SK-N-SH treated with all-trans-retinoic acid at 6 μM for 48 hours (cell line): ENCODE measurements at regions not wholly inside any gene's neighbourhood (a gene's known extent, or its start where the extent isn't known, plus 50 kb on each side); places are given as distances from the start of the nearest gene placed in this dataset.

Source experiments
- ATAC-seq: fragments of 200-7000 bp; cut with Tn5 transposase; 3 replicates; pipeline ENCODE4 v1.9.1; 2020; ENCODE audit warnings: mild to moderate bottlenecking, moderate library complexity
- ARNTL ChIP-seq: fragments of 450-650 bp; formaldehyde crosslinking; IDR thresholded peaks from 2 replicates; pipeline ENCODE4 v1.5.0; 2020; ENCODE audit warnings: low read depth, mild to moderate bottlenecking, moderate library complexity, borderline replicate concordance
- BACH2 ChIP-seq: fragments of 250-450 bp; sonication (Bioruptor Pico); IDR thresholded peaks from 2 replicates; pipeline ENCODE4 v1.9.0; 2021; ENCODE audit warnings: mild to moderate bottlenecking, borderline replicate concordance
- CSDC2 ChIP-seq: fragments of 250-450 bp; sonication (Bioruptor Pico); IDR thresholded peaks from 2 replicates; pipeline ENCODE4 v1.5.0; 2020; ENCODE audit warnings: mild to moderate bottlenecking, moderate library complexity
- ESRRG ChIP-seq: fragments of 250-450 bp; sonication (Bioruptor Pico); IDR thresholded peaks from 2 replicates; pipeline ENCODE4 v1.6.1; 2021; ENCODE audit warnings: mild to moderate bottlenecking
- GLIS3 ChIP-seq: fragments of 250-450 bp; sonication (Bioruptor Pico); IDR thresholded peaks from 2 replicates; pipeline ENCODE4 v1.5.0; 2020; ENCODE audit warnings: mild to moderate bottlenecking, moderate library complexity
- ISL1 ChIP-seq: fragments of 250-450 bp; sonication (Bioruptor Pico); IDR thresholded peaks from 2 replicates; pipeline ENCODE4 v2.1.2; 2022; ENCODE audit warnings: mild to moderate bottlenecking, moderate library complexity
- OSR1 ChIP-seq: fragments of 250-450 bp; sonication (Bioruptor Pico); IDR thresholded peaks from 2 replicates; pipeline ENCODE4 v1.8.0; 2022; ENCODE audit warnings: moderate library complexity, mild to moderate bottlenecking, inconsistent platforms
- PPARA ChIP-seq: fragments of 250-450 bp; sonication (Bioruptor Pico); IDR thresholded peaks from 2 replicates; pipeline ENCODE4 v1.5.0; 2020; ENCODE audit warnings: mild to moderate bottlenecking, borderline replicate concordance
- TCF4 ChIP-seq: fragments of 250-450 bp; sonication (Bioruptor Pico); IDR thresholded peaks from 2 replicates; pipeline ENCODE4 v1.8.0; 2021; ENCODE audit warnings: mild to moderate bottlenecking, moderate library complexity, borderline replicate concordance
- TOX ChIP-seq: fragments of 250-450 bp; sonication (Bioruptor Pico); IDR thresholded peaks from 2 replicates; pipeline ENCODE4 v1.8.0; 2021; ENCODE audit warnings: mild to moderate bottlenecking, moderate library complexity, borderline replicate concordance
- ZC3H10 ChIP-seq: fragments of 250-450 bp; sonication (Bioruptor Pico); IDR thresholded peaks from 2 replicates; pipeline ENCODE4 v1.5.1; 2021; ENCODE audit warnings: mild to moderate bottlenecking, moderate library complexity
- ZFP30 ChIP-seq: fragments of 450-650 bp; formaldehyde crosslinking; IDR thresholded peaks from 2 replicates; pipeline ENCODE4 v1.5.0; 2022; ENCODE audit warnings: mild to moderate bottlenecking, moderate library complexity
- ZNF565 ChIP-seq: fragments of 450-650 bp; formaldehyde crosslinking; conservative IDR thresholded peaks from 2 replicates; pipeline ENCODE4 v1.5.0; 2020; ENCODE audit warnings: low read depth, mild to moderate bottlenecking, moderate library complexity
- ZNF70 ChIP-seq: fragments of 450-650 bp; formaldehyde crosslinking; IDR thresholded peaks from 2 replicates; pipeline ENCODE4 v1.5.0; 2020; ENCODE audit warnings: mild to moderate bottlenecking, moderate library complexity
- ZNF8 ChIP-seq: fragments of 450-650 bp; formaldehyde crosslinking; IDR thresholded peaks from 2 replicates; pipeline ENCODE4 v1.5.0; 2020; ENCODE audit warnings: mild to moderate bottlenecking, moderate library complexity
- TF ChIP-seq, protein P1 (sequence below): fragments of 250-450 bp; sonication (Bioruptor Pico); IDR thresholded peaks from 2 replicates; pipeline ENCODE4 v1.5.1; 2020; ENCODE audit warnings: low read depth, mild to moderate bottlenecking, moderate library complexity
- TF ChIP-seq, protein P2 (sequence below): fragments of 250-450 bp; sonication (Bioruptor Pico); IDR thresholded peaks from 2 replicates; pipeline ENCODE4 v1.5.1; 2021; ENCODE audit warnings: mild to moderate bottlenecking, moderate library complexity
- TF ChIP-seq, protein P3 (sequence below): fragments of 250-450 bp; sonication (Bioruptor Pico); IDR thresholded peaks from 2 replicates; pipeline ENCODE4 v1.8.0; 2021; ENCODE audit warnings: low read depth, mild to moderate bottlenecking, moderate library complexity, borderline replicate concordance
- TF ChIP-seq, protein P4 (sequence below): fragments of 250-450 bp; sonication (Bioruptor Pico); IDR thresholded peaks from 2 replicates; pipeline ENCODE4 v1.5.0; 2020; ENCODE audit warnings: mild to moderate bottlenecking, moderate library complexity
- TF ChIP-seq, protein P5 (sequence below): fragments of 250-450 bp; sonication (Bioruptor Pico); IDR thresholded peaks from 2 replicates; pipeline ENCODE4 v1.8.0; 2020; ENCODE audit warnings: mild to moderate bottlenecking, moderate library complexity, borderline replicate concordance

DNA sequence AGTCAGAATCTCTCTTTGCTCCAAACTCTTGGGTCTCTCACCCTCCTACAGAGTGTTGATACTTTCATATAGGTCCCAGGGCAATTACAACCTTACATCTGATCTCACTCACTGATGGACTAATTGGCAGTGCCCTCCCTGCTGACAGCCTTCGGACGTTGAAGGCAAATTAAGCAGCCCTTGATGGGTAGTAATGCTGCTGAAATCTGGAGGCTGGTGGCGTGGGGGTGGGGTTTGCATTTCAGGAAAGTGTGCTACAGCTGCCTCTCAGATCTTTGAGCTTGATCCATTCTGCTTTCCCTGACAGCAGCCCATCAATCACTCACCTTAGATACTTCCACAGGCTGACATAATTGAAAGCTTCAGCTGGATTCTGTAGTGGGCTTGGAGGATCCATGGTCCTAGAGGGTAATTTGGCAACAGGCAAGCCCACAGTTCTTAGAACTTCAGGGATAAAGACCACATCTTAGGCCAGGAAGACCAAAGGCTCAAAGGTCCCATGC, 349.1 kb upstream of the PODXL start:
- TF ChIP-seq ZNF565 (CRISPR knock-in tag) (no peak), ISL1 (CRISPR knock-in tag) (no peak), TCF4 (CRISPR knock-in tag) (no peak), ZFP30 (CRISPR knock-in tag) (no peak), ZNF8 (CRISPR knock-in tag) (no peak), OSR1 (CRISPR knock-in tag) (no peak), BACH2 (CRISPR knock-in tag) (no peak), ESRRG (CRISPR knock-in tag) (no peak), TOX (no peak), ZNF70 (CRISPR knock-in tag) (no peak), PPARA (CRISPR knock-in tag) (no peak), ZC3H10 (CRISPR knock-in tag) (no peak)
- TF ChIP-seq, protein P1, sequence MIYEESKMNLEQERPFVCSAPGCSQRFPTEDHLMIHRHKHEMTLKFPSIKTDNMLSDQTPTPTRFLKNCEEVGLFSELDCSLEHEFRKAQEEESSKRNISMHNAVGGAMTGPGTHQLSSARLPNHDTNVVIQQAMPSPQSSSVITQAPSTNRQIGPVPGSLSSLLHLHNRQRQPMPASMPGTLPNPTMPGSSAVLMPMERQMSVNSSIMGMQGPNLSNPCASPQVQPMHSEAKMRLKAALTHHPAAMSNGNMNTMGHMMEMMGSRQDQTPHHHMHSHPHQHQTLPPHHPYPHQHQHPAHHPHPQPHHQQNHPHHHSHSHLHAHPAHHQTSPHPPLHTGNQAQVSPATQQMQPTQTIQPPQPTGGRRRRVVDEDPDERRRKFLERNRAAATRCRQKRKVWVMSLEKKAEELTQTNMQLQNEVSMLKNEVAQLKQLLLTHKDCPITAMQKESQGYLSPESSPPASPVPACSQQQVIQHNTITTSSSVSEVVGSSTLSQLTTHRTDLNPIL (CRISPR knock-in tag) = no peak
- TF ChIP-seq, protein P2, sequence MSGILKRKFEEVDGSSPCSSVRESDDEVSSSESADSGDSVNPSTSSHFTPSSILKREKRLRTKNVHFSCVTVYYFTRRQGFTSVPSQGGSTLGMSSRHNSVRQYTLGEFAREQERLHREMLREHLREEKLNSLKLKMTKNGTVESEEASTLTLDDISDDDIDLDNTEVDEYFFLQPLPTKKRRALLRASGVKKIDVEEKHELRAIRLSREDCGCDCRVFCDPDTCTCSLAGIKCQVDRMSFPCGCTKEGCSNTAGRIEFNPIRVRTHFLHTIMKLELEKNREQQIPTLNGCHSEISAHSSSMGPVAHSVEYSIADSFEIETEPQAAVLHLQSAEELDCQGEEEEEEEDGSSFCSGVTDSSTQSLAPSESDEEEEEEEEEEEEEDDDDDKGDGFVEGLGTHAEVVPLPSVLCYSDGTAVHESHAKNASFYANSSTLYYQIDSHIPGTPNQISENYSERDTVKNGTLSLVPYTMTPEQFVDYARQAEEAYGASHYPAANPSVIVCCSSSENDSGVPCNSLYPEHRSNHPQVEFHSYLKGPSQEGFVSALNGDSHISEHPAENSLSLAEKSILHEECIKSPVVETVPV (CRISPR knock-in tag) = no peak
- TF ChIP-seq, protein P3, sequence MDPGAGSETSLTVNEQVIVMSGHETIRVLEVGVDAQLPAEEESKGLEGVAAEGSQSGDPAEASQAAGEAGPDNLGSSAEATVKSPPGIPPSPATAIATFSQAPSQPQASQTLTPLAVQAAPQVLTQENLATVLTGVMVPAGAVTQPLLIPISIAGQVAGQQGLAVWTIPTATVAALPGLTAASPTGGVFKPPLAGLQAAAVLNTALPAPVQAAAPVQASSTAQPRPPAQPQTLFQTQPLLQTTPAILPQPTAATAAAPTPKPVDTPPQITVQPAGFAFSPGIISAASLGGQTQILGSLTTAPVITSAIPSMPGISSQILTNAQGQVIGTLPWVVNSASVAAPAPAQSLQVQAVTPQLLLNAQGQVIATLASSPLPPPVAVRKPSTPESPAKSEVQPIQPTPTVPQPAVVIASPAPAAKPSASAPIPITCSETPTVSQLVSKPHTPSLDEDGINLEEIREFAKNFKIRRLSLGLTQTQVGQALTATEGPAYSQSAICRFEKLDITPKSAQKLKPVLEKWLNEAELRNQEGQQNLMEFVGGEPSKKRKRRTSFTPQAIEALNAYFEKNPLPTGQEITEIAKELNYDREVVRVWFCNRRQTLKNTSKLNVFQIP (CRISPR knock-in tag) = no peak
- ATAC-seq = no peak

DNA sequence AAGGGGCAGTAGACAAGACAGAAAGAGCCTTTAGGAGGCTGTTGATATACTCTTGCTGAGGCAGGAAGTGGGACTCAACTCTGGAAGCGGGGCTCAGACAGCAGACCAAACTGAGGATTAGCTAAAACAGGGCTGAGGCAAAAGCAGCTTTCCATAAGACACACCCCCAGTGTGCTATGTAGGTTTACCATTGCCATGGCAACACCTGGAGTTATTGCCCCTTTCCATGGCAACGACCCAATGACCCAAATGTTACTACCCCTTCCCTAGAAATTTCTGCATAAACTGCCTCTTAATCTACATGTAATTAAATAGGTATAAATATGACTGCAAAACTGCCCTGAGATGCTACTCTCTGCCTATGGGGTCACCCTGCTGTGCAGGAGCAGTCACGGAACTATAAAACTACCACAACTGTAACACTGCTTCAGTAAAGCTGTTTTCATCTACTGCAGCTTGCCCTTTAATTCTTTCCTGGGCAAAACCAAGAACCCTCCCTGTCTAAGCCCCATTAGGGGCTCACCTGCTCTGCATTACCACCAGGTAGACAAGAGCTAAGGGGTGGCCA, 348.4 kb upstream of the PODXL start:
- TF ChIP-seq ARNTL (CRISPR knock-in tag) = no peak
- no peak for TF ChIP-seq TCF4 (CRISPR knock-in tag)
- no peak for TF ChIP-seq ISL1 (CRISPR knock-in tag)
- TF ChIP-seq ZC3H10 (CRISPR knock-in tag) = no peak
- TF ChIP-seq PPARA (CRISPR knock-in tag) = no peak
- TF ChIP-seq, all 23 proteins: peak for 0
- ATAC-seq = no peak

DNA sequence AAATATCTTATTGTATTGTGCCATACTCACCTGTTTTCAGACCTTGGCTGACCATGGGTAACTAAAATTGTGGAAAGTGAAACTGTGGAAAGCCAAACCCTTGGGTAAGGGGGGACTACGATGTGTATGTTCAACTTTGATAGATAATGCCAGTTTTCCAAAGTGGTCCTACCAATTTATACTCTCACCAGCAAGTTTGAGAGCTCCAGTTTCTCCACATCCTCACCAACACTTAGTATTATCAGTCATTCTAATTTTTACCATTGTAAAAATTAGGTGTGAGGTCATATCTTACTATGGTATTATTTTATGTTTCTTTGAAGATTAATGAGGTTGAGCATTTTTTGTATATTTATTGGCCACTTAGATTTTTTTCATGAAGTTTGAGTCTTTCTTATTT, 346.9 kb upstream of the PODXL start:
- ATAC-seq = no peak
- TF ChIP-seq, protein P4, sequence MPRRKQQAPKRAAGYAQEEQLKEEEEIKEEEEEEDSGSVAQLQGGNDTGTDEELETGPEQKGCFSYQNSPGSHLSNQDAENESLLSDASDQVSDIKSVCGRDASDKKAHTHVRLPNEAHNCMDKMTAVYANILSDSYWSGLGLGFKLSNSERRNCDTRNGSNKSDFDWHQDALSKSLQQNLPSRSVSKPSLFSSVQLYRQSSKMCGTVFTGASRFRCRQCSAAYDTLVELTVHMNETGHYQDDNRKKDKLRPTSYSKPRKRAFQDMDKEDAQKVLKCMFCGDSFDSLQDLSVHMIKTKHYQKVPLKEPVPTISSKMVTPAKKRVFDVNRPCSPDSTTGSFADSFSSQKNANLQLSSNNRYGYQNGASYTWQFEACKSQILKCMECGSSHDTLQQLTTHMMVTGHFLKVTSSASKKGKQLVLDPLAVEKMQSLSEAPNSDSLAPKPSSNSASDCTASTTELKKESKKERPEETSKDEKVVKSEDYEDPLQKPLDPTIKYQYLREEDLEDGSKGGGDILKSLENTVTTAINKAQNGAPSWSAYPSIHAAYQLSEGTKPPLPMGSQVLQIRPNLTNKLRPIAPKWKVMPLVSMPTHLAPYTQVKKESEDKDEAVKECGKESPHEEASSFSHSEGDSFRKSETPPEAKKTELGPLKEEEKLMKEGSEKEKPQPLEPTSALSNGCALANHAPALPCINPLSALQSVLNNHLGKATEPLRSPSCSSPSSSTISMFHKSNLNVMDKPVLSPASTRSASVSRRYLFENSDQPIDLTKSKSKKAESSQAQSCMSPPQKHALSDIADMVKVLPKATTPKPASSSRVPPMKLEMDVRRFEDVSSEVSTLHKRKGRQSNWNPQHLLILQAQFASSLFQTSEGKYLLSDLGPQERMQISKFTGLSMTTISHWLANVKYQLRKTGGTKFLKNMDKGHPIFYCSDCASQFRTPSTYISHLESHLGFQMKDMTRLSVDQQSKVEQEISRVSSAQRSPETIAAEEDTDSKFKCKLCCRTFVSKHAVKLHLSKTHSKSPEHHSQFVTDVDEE (CRISPR knock-in tag) = no peak
- TF ChIP-seq ZC3H10 (CRISPR knock-in tag) (no peak), GLIS3 (CRISPR knock-in tag) (no peak), TCF4 (CRISPR knock-in tag) (no peak), ZFP30 (CRISPR knock-in tag) (no peak), BACH2 (CRISPR knock-in tag) (no peak), OSR1 (CRISPR knock-in tag) (no peak), CSDC2 (CRISPR knock-in tag) (no peak), ISL1 (CRISPR knock-in tag) (no peak), ARNTL (CRISPR knock-in tag) (no peak)
- TF ChIP-seq, protein P3 (CRISPR knock-in tag) = no peak
- TF ChIP-seq, protein P5, sequence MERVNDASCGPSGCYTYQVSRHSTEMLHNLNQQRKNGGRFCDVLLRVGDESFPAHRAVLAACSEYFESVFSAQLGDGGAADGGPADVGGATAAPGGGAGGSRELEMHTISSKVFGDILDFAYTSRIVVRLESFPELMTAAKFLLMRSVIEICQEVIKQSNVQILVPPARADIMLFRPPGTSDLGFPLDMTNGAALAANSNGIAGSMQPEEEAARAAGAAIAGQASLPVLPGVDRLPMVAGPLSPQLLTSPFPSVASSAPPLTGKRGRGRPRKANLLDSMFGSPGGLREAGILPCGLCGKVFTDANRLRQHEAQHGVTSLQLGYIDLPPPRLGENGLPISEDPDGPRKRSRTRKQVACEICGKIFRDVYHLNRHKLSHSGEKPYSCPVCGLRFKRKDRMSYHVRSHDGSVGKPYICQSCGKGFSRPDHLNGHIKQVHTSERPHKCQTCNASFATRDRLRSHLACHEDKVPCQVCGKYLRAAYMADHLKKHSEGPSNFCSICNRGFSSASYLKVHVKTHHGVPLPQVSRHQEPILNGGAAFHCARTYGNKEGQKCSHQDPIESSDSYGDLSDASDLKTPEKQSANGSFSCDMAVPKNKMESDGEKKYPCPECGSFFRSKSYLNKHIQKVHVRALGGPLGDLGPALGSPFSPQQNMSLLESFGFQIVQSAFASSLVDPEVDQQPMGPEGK = no peak
- TF ChIP-seq, protein P2 (CRISPR knock-in tag) = no peak
- TF ChIP-seq, all 23 proteins: peak for 0
